Activated CD8-positive, alpha-beta T cell treated with anti-CD3 and anti-CD28 coated beads, Interleukin-2, amount 10 ng/mL, durations not matched to agents 7 days and 5 days (primary cell): ENCODE measurements at regions not wholly inside any gene's neighbourhood (a gene's known extent, or its start where the extent isn't known, plus 50 kb on each side); places are given as distances from the start of the nearest gene placed in this dataset.

Experiments
- ATAC-seq: fragments of 150-1000 bp; cut with Tn5 transposase; one replicate; pipeline ENCODE4 v1.10.0; 2021; ENCODE audit warnings: moderate library complexity
- CTCF ChIA-PET: fragments of 350-600 bp; sonication (Branson Sonifier 250); formaldehyde crosslinking; loops from one replicate; lab custom pipeline; 2021; ENCODE audit warnings: antibody characterized with exemption; lab: Charles Lee
- POLR2A ChIA-PET: fragments of 350-600 bp; sonication (Branson Sonifier 250); formaldehyde crosslinking; loops from one replicate; lab custom pipeline; 2021; ENCODE audit warnings: antibody characterized with exemption; lab: Charles Lee
- DNase-seq: peaks from one replicate; pipeline ENCODE4 v3.0.0-alpha.2; 2020
- H3K27ac Mint-ChIP-seq: one replicate; pipeline ENCODE4 v1.8.0; 2021; ENCODE audit warnings: mild to moderate bottlenecking, mixed read lengths
- H3K27me3 Mint-ChIP-seq: one replicate; pipeline ENCODE4 v1.8.0; 2021; ENCODE audit warnings: low read depth, mixed read lengths
- H3K36me3 Mint-ChIP-seq: one replicate; pipeline ENCODE4 v1.8.0; 2021; ENCODE audit warnings: low read depth, mixed read lengths
- H3K4me1 Mint-ChIP-seq: one replicate; pipeline ENCODE4 v1.8.0; 2021; ENCODE audit warnings: low read depth, mixed read lengths
- H3K4me3 Mint-ChIP-seq: one replicate; pipeline ENCODE4 v1.8.0; 2021; ENCODE audit warnings: mild to moderate bottlenecking, mixed read lengths
- H3K9me3 Mint-ChIP-seq: one replicate; pipeline ENCODE4 v1.8.0; 2022; ENCODE audit warnings: mixed read lengths; ENCODE audit not compliant: insufficient read depth

GRCh38 chr5:114192108-114192507, 169.8 kb upstream of the KCNN2 start:
- ATAC-seq = no peak
- DNase-seq = no peak
- Mint-ChIP-seq H3K4me1 (no peaks in the 10 kb centered on the region), H3K4me3 (no peak overlapping the region), H3K27ac (no peak overlapping the region), H3K9me3 (no peaks in the 10 kb centered on the region), H3K27me3 (no peaks in the 10 kb centered on the region), H3K36me3 (no peaks in the 10 kb centered on the region)
- ChIA-PET CTCF (no interaction called here), POLR2A (no interaction called here)

- no peak for DNase-seq
- ChIA-PET POLR2A (no interaction called here), CTCF (no interaction called here)
- no peak overlapping the region for H3K27ac Mint-ChIP-seq
- no peaks in the 10 kb centered on the region for H3K27me3 Mint-ChIP-seq
- H3K4me3 Mint-ChIP-seq = no peak overlapping the region
- H3K9me3 Mint-ChIP-seq = peaks cover 14% of the 10 kb centered on the region
- no peak for ATAC-seq
- H3K36me3 Mint-ChIP-seq = no peaks in the 10 kb centered on the region
- H3K4me1 Mint-ChIP-seq = no peaks in the 10 kb centered on the region
Measured at GRCh38 chr5:114201332-114201731, 160.5 kb upstream of the KCNN2 start.

- Mint-ChIP-seq H3K4me1 (no peaks in the 10 kb centered on the region), H3K9me3 (peaks cover 10% of the 10 kb centered on the region)
- no peak for ATAC-seq
Measured at GRCh38 chr5:114204923-114205322, 156.9 kb upstream of the KCNN2 start.

GRCh38 chr5:114206640-114207039, 155.2 kb upstream of the KCNN2 start:
- Mint-ChIP-seq H3K27me3 (no peaks in the 10 kb centered on the region), H3K27ac (no peak overlapping the region), H3K36me3 (no peaks in the 10 kb centered on the region), H3K4me1 (no peaks in the 10 kb centered on the region), H3K4me3 (no peak overlapping the region), H3K9me3 (peaks cover 3% of the 10 kb centered on the region)
- ATAC-seq (no peak), DNase-seq (no peak)
- POLR2A ChIA-PET = no interaction called here
- CTCF ChIA-PET = no interaction called here

More at GRCh38 chr5:114204923-114205322, 156.9 kb upstream of the KCNN2 start:
- CTCF ChIA-PET = no interaction called here
- Mint-ChIP-seq H3K27me3 (no peaks in the 10 kb centered on the region), H3K27ac (no peak overlapping the region), H3K4me3 (no peak overlapping the region), H3K36me3 (no peaks in the 10 kb centered on the region)
- POLR2A ChIA-PET = no interaction called here
- no peak for DNase-seq

- no peaks in the 10 kb centered on the region for H3K27me3 Mint-ChIP-seq
- ChIA-PET CTCF (no interaction called here), POLR2A (no interaction called here)
- no peaks in the 10 kb centered on the region for H3K4me1 Mint-ChIP-seq
- ATAC-seq (no peak), DNase-seq (no peak)
- H3K27ac Mint-ChIP-seq = no peak overlapping the region
- H3K36me3 Mint-ChIP-seq = no peaks in the 10 kb centered on the region
- no peak overlapping the region for H3K4me3 Mint-ChIP-seq
- H3K9me3 Mint-ChIP-seq = peaks cover 3% of the 10 kb centered on the region
Measured at GRCh38 chr5:114207615-114208014, 154.3 kb upstream of the KCNN2 start.

GRCh38 chr5:114208120-114208519, 153.8 kb upstream of the KCNN2 start:
- Mint-ChIP-seq H3K27me3 (no peaks in the 10 kb centered on the region), H3K27ac (no peak overlapping the region), H3K4me3 (no peak overlapping the region), H3K9me3 (peaks cover 3% of the 10 kb centered on the region), H3K36me3 (no peaks in the 10 kb centered on the region), H3K4me1 (no peaks in the 10 kb centered on the region)
- no peak for ATAC-seq
- no peak for DNase-seq
- CTCF ChIA-PET = no interaction called here
- POLR2A ChIA-PET = no interaction called here

- DNase-seq (no peak), ATAC-seq (no peak)
- Mint-ChIP-seq H3K4me3 (no peak overlapping the region), H3K4me1 (no peaks in the 10 kb centered on the region), H3K27me3 (no peaks in the 10 kb centered on the region), H3K27ac (no peak overlapping the region), H3K36me3 (no peaks in the 10 kb centered on the region), H3K9me3 (peaks cover 3% of the 10 kb centered on the region)
- ChIA-PET POLR2A (no interaction called here), CTCF (no interaction called here)
Measured at GRCh38 chr5:114208588-114208987, 153.3 kb upstream of the KCNN2 start.

GRCh38 chr5:114210662-114211061, 151.2 kb upstream of the KCNN2 start:
- H3K27ac Mint-ChIP-seq = no peak overlapping the region
- H3K9me3 Mint-ChIP-seq = no peaks in the 10 kb centered on the region
- H3K4me3 Mint-ChIP-seq = no peak overlapping the region
- no peak for ATAC-seq
- ChIA-PET POLR2A (no interaction called here), CTCF (no interaction called here)
- no peaks in the 10 kb centered on the region for H3K27me3 Mint-ChIP-seq
- H3K4me1 Mint-ChIP-seq = no peaks in the 10 kb centered on the region
- DNase-seq = no peak
- H3K36me3 Mint-ChIP-seq = no peaks in the 10 kb centered on the region

GRCh38 chr5:114221807-114222206, 140.1 kb upstream of the KCNN2 start:
- H3K4me1 Mint-ChIP-seq = no peaks in the 10 kb centered on the region
- H3K36me3 Mint-ChIP-seq = no peaks in the 10 kb centered on the region
- no peak overlapping the region for H3K4me3 Mint-ChIP-seq
- H3K27ac Mint-ChIP-seq = no peak overlapping the region
- ChIA-PET CTCF (no interaction called here), POLR2A (no interaction called here)
- H3K27me3 Mint-ChIP-seq = no peaks in the 10 kb centered on the region
- DNase-seq (no peak), ATAC-seq (no peak)
- no peaks in the 10 kb centered on the region for H3K9me3 Mint-ChIP-seq

- no peak overlapping the region for H3K4me3 Mint-ChIP-seq
- H3K36me3 Mint-ChIP-seq = no peaks in the 10 kb centered on the region
- no peak for ATAC-seq
- H3K9me3 Mint-ChIP-seq = no peaks in the 10 kb centered on the region
- H3K27me3 Mint-ChIP-seq = no peaks in the 10 kb centered on the region
- CTCF ChIA-PET = no interaction called here
- POLR2A ChIA-PET = no interaction called here
- no peaks in the 10 kb centered on the region for H3K4me1 Mint-ChIP-seq
- no peak overlapping the region for H3K27ac Mint-ChIP-seq
- no peak for DNase-seq
Measured at GRCh38 chr5:114223866-114224265, 138.0 kb upstream of the KCNN2 start.

GRCh38 chr5:114237766-114238165, 124.1 kb upstream of the KCNN2 start:
- Mint-ChIP-seq H3K9me3 (peaks cover 5% of the 10 kb centered on the region), H3K4me1 (no peaks in the 10 kb centered on the region), H3K27me3 (no peaks in the 10 kb centered on the region), H3K4me3 (no peak overlapping the region), H3K27ac (no peak overlapping the region), H3K36me3 (no peaks in the 10 kb centered on the region)
- DNase-seq (no peak), ATAC-seq (no peak)
- ChIA-PET POLR2A (no interaction called here), CTCF (no interaction called here)

GRCh38 chr5:114238771-114239313, 123.0 kb upstream of the KCNN2 start:
- CTCF ChIA-PET = no interaction called here
- H3K9me3 Mint-ChIP-seq = peaks cover 5% of the 10 kb centered on the region

GRCh38 chr5:114243281-114243971, 118.4 kb upstream of the KCNN2 start:
- DNase-seq (no peak), ATAC-seq (no peak)
- no peaks in the 10 kb centered on the region for H3K4me1 Mint-ChIP-seq
- no peaks in the 10 kb centered on the region for H3K9me3 Mint-ChIP-seq
- H3K27ac Mint-ChIP-seq = no peak overlapping the region
- H3K36me3 Mint-ChIP-seq = no peaks in the 10 kb centered on the region
- H3K4me3 Mint-ChIP-seq = no peak overlapping the region
- ChIA-PET POLR2A (no interaction called here), CTCF (no interaction called here)
- no peaks in the 10 kb centered on the region for H3K27me3 Mint-ChIP-seq

More at GRCh38 chr5:114238771-114239313, 123.0 kb upstream of the KCNN2 start:
- POLR2A ChIA-PET = no interaction called here
- H3K27ac Mint-ChIP-seq = no peak overlapping the region
- no peaks in the 10 kb centered on the region for H3K36me3 Mint-ChIP-seq
- H3K27me3 Mint-ChIP-seq = no peaks in the 10 kb centered on the region
- no peaks in the 10 kb centered on the region for H3K4me1 Mint-ChIP-seq
- ATAC-seq (no peak), DNase-seq (no peak)
- no peak overlapping the region for H3K4me3 Mint-ChIP-seq
